SK-N-SH (cell line): ENCODE measurements at regions not wholly inside any gene's neighbourhood (a gene's known extent, or its start where the extent isn't known, plus 50 kb on each side); places are given as distances from the start of the nearest gene placed in this dataset.
A peak's percentile ranks its signal among the peaks of the same experiment; 100 is the strongest.

ENCODE experiments used
- CTCF ChIA-PET: fragments of 300-600, 350-600 bp; formaldehyde crosslinking; extraction: SDS; loops from one replicate; lab custom pipeline; 2021; lab: Yijun Ruan, JAX
- POLR2A ChIA-PET: fragments of 350-600 bp; sonication (Branson Sonifier 250); formaldehyde crosslinking; extraction: SDS; loops from one replicate; lab custom pipeline; 2020; ENCODE audit warnings: antibody characterized with exemption, inconsistent platforms; lab: Yijun Ruan, JAX
- DNase-seq: peaks from one replicate; pipeline ENCODE4 v3.0.0; 2012
- H2AFZ ChIP-seq: fragments of 200-600 bp; sonication (generic); 2 replicates; pipeline ENCODE4 v1.8.1; 2016; ENCODE audit warnings: antibody characterized with exemption, mild to moderate bottlenecking, low read depth
- H3F3A ChIP-seq: fragments of 200-600 bp; sonication (generic); replicated peaks from 2 replicates; pipeline ENCODE3; 2016; ENCODE audit warnings: antibody characterized with exemption, mild to moderate bottlenecking; ENCODE audit not compliant: insufficient read depth
- H3K27ac ChIP-seq, 2 experiments: fragments of 200-500 bp in 1 of 2; fragments of 200-600 bp in 1 of 2; sonication (Bioruptor generic) in 1 of 2; sonication (generic), shearing (Covaris generic) in 1 of 2; 2 replicates each; pipeline versions ENCODE4 v1.5.1 to v1.6.1; 2014 to 2016; ENCODE audit warnings: low read depth in 2 of 2, inconsistent platforms in 1 of 2, low read length in 1 of 2, mild to moderate bottlenecking in 1 of 2, mixed read lengths in 1 of 2
- H3K27me3 ChIP-seq: fragments of 200-600 bp; sonication (generic), shearing (Covaris generic); 2 replicates; pipeline ENCODE4 v1.6.1; 2016; ENCODE audit warnings: mixed run types; ENCODE audit not compliant: insufficient read depth
- H3K36me3 ChIP-seq, 2 experiments: fragments of 200-500 bp in 1 of 2; fragments of 200-600 bp in 1 of 2; sonication (Bioruptor generic) in 1 of 2; sonication (generic) in 1 of 2; replicated peaks in 1 of 2; 2 replicates each; pipeline versions ENCODE3 to v1.5.1; 2014 to 2016; ENCODE audit warnings: low read length in 1 of 2, mild to moderate bottlenecking in 1 of 2; ENCODE audit not compliant: insufficient read depth in 2 of 2, control insufficient read depth in 1 of 2
- H3K4me1 ChIP-seq, 2 experiments: fragments of 200-500 bp in 1 of 2; fragments of 200-600 bp in 1 of 2; sonication (Bioruptor generic) in 1 of 2; sonication (generic), shearing (Covaris generic) in 1 of 2; 2 replicates each; pipeline versions ENCODE4 v1.5.1 to v1.6.1; 2014 to 2016; ENCODE audit warnings: low read depth in 1 of 2, low read length in 1 of 2, mixed run types in 1 of 2; ENCODE audit not compliant: insufficient read depth in 2 of 2, control insufficient read depth in 1 of 2
- H3K4me2 ChIP-seq: fragments of 200-600 bp; sonication (generic), shearing (Covaris generic); 2 replicates; pipeline ENCODE4 v1.6.1; 2017; ENCODE audit warnings: mixed run types
- H3K4me3 ChIP-seq, 2 experiments: fragments of 200-500 bp in 1 of 2; fragments of 200-600 bp in 1 of 2; sonication (Bioruptor generic) in 1 of 2; sonication (generic), shearing (Covaris generic) in 1 of 2; 2 replicates each; pipeline versions ENCODE4 v1.5.1 to v1.8.1; 2014 to 2016; ENCODE audit warnings: low read depth in 2 of 2, inconsistent platforms in 1 of 2, low read length in 1 of 2, mild to moderate bottlenecking in 1 of 2, mixed read lengths in 1 of 2, moderate library complexity in 1 of 2
- H3K79me2 ChIP-seq: fragments of 200-600 bp; sonication (generic); 2 replicates; pipeline ENCODE4 v1.8.1; 2017; ENCODE audit warnings: mild to moderate bottlenecking; ENCODE audit not compliant: insufficient read depth
- H3K9ac ChIP-seq: fragments of 200-600 bp; sonication (generic); 2 replicates; pipeline ENCODE4 v1.6.1; 2017; ENCODE audit warnings: mixed run types
- H3K9me2 ChIP-seq: fragments of 200-600 bp; sonication (generic); 2 replicates; pipeline ENCODE4 v1.6.1; 2017; ENCODE audit warnings: mixed run types
- H3K9me3 ChIP-seq: fragments of 200-600 bp; sonication (generic); 2 replicates; pipeline ENCODE4 v1.6.1; 2017; ENCODE audit warnings: mixed run types, mild to moderate bottlenecking, moderate library complexity
- H4K20me1 ChIP-seq: fragments of 200-600 bp; sonication (generic); 2 replicates; pipeline ENCODE4 v1.6.1; 2017; ENCODE audit warnings: mild to moderate bottlenecking, mixed run types; ENCODE audit not compliant: insufficient read depth
- CHD2 ChIP-seq: fragments of 150-350 bp; IDR thresholded peaks from 2 replicates; pipeline ENCODE4 v1.6.1; 2018; ENCODE audit warnings: low read length; ENCODE audit not compliant: partially characterized antibody
- ELF1 ChIP-seq: IDR thresholded peaks from 2 replicates; pipeline ENCODE4 v1.4.0; 2012
- EZH2phosphoT487 ChIP-seq: fragments of 200-600 bp; sonication (generic); IDR thresholded peaks from 2 replicates; pipeline ENCODE4 v1.6.1; 2017; ENCODE audit warnings: low read depth, mixed run types, mild to moderate bottlenecking, antibody characterized with exemption, moderate library complexity, borderline replicate concordance
- FOSL2 ChIP-seq: IDR thresholded peaks from 2 replicates; pipeline ENCODE4 v1.4.0; 2012; ENCODE audit warnings: low read depth, mild to moderate bottlenecking, moderate library complexity, borderline replicate concordance
- FOXJ3 ChIP-seq: sonication (generic); formaldehyde crosslinking; IDR thresholded peaks from 2 replicates; pipeline ENCODE4 v1.5.1; 2020; ENCODE audit warnings: mild to moderate bottlenecking, missing genetic modification reagents
- FOXM1 ChIP-seq: IDR thresholded peaks from 2 replicates; pipeline ENCODE4 v1.4.0; 2012; ENCODE audit warnings: low read depth, mild to moderate bottlenecking
- GABPA ChIP-seq: IDR thresholded peaks from 2 replicates; pipeline ENCODE4 v1.4.0; 2012; ENCODE audit warnings: low read depth, mild to moderate bottlenecking
- GATA2 ChIP-seq: sonication (generic); formaldehyde crosslinking; IDR thresholded peaks from 2 replicates; pipeline ENCODE4 v1.5.0; 2020; ENCODE audit warnings: mild to moderate bottlenecking, missing genetic modification reagents
- MEF2A ChIP-seq: IDR thresholded peaks from 2 replicates; pipeline ENCODE4 v1.4.0; 2012; ENCODE audit warnings: low read depth, borderline replicate concordance
- MXI1 ChIP-seq: IDR thresholded peaks from 2 replicates; pipeline ENCODE4 v1.6.1; 2012; ENCODE audit warnings: mild to moderate bottlenecking, low read depth, low read length, improper control_type of control experiment
- NFIC ChIP-seq: IDR thresholded peaks from 2 replicates; pipeline ENCODE4 v1.4.0; 2012; ENCODE audit warnings: borderline replicate concordance
- POLR2AphosphoS5 ChIP-seq: IDR thresholded peaks from 2 replicates; pipeline ENCODE4 v1.6.1; 2012; ENCODE audit warnings: low read depth, low read length
- RAD21 ChIP-seq: IDR thresholded peaks from 2 replicates; pipeline ENCODE4 v1.6.1; 2012; ENCODE audit warnings: mild to moderate bottlenecking, low read length
- RFX5 ChIP-seq: IDR thresholded peaks from 2 replicates; pipeline ENCODE4 v1.6.1; 2012; ENCODE audit warnings: mild to moderate bottlenecking, improper control_type of control experiment, low read length
- RXRA ChIP-seq: IDR thresholded peaks from 2 replicates; pipeline ENCODE4 v1.4.0; 2012; ENCODE audit warnings: low read depth, mild to moderate bottlenecking, borderline replicate concordance
- SIN3A ChIP-seq: IDR thresholded peaks from 2 replicates; pipeline ENCODE4 v1.6.1; 2012; ENCODE audit warnings: low read depth, mild to moderate bottlenecking, low read length, moderate library complexity, borderline replicate concordance
- SMC3 ChIP-seq: IDR thresholded peaks from 2 replicates; pipeline ENCODE4 v1.6.1; 2012; ENCODE audit warnings: low read depth, low read length, improper control_type of control experiment
- TAF1 ChIP-seq: IDR thresholded peaks from 2 replicates; pipeline ENCODE4 v1.6.1; 2012; ENCODE audit warnings: low read depth, mild to moderate bottlenecking, low read length, moderate library complexity, borderline replicate concordance
- TCF12 ChIP-seq: IDR thresholded peaks from 2 replicates; pipeline ENCODE4 v1.4.0; 2012
- TEAD4 ChIP-seq: IDR thresholded peaks from 2 replicates; pipeline ENCODE4 v1.4.0; 2012; ENCODE audit warnings: mild to moderate bottlenecking, borderline replicate concordance; ENCODE audit not compliant: insufficient read depth
- USF1 ChIP-seq: IDR thresholded peaks from 2 replicates; pipeline ENCODE4 v1.4.0; 2012; ENCODE audit warnings: low read depth, borderline replicate concordance
- YY1 ChIP-seq: IDR thresholded peaks from 2 replicates; pipeline ENCODE4 v1.4.0; 2012; ENCODE audit warnings: low read depth, mild to moderate bottlenecking
- WGBS: methylation state at CpG from one replicate; pipeline ENCODE4 v1.1.6; 2017; ENCODE audit warnings: low lambda C conversion rate; 5-methylcytosine and 5-hydroxymethylcytosine counted together
- TF ChIP-seq, protein P1 (sequence below): fragments of 200-600 bp; sonication (generic); IDR thresholded peaks from 2 replicates; pipeline ENCODE4 v1.6.1; 2017; ENCODE audit warnings: antibody characterized with exemption, mild to moderate bottlenecking, moderate library complexity
- TF ChIP-seq, protein P2 (sequence below): IDR thresholded peaks from 2 replicates; pipeline ENCODE4 v1.4.0; 2012; ENCODE audit warnings: low read depth

DNA sequence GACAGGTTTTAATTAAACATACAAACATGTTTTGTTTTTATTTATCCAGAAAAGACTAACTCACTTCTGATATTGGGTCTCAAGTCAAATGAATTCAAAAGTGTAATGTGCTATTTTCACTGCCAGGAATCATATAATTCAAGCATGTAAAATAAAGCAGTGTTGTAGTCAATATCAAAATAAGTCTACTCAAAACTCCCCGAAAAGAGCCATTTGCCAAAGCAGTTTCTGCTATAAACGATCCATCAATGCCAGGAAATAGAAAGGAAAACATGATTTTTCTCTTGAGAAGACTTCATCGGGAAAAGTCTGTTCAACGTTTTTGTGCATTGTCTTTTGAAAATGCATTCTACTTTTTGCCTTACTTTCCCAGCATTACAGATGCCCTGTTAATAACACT is 633.3 kb downstream of the FAT4 start:
- Histone ChIP-seq H3K9me2 (no peaks in the 10 kb centered on the region; the same call in 1 of the 2 replicates), H3K79me2 (no peaks in the 10 kb centered on the region), H3K9ac (no peak overlapping the region), H3K9me3 (no peaks in the 10 kb centered on the region), H3K4me1 (no peaks in the 10 kb centered on the region; a peak in 1 of 4 replicates), H3K36me3 (no peaks in the 10 kb centered on the region), H2AFZ (no peak overlapping the region), H3K4me2 (no peak overlapping the region), H3K27ac (no peak overlapping the region), H4K20me1 (no peaks in the 10 kb centered on the region), H3F3A (peaks cover 5% of the 10 kb centered on the region), H3K27me3 (no peaks in the 10 kb centered on the region), H3K4me3 (no peak overlapping the region)
- CTCF ChIA-PET, result interaction anchor here (0.8 kb wide), 1 partner anchor 21 kb away, joined by 4 read pairs; no protein-coding TSS in a partner anchor
- TF ChIP-seq, protein P1, sequence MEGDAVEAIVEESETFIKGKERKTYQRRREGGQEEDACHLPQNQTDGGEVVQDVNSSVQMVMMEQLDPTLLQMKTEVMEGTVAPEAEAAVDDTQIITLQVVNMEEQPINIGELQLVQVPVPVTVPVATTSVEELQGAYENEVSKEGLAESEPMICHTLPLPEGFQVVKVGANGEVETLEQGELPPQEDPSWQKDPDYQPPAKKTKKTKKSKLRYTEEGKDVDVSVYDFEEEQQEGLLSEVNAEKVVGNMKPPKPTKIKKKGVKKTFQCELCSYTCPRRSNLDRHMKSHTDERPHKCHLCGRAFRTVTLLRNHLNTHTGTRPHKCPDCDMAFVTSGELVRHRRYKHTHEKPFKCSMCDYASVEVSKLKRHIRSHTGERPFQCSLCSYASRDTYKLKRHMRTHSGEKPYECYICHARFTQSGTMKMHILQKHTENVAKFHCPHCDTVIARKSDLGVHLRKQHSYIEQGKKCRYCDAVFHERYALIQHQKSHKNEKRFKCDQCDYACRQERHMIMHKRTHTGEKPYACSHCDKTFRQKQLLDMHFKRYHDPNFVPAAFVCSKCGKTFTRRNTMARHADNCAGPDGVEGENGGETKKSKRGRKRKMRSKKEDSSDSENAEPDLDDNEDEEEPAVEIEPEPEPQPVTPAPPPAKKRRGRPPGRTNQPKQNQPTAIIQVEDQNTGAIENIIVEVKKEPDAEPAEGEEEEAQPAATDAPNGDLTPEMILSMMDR, result no peak
- no peak for DNase-seq
- WGBS, result 76% methylated on average over 4 of the region's 4 CpGs
- POLR2A ChIA-PET, result no interaction called here

DNA sequence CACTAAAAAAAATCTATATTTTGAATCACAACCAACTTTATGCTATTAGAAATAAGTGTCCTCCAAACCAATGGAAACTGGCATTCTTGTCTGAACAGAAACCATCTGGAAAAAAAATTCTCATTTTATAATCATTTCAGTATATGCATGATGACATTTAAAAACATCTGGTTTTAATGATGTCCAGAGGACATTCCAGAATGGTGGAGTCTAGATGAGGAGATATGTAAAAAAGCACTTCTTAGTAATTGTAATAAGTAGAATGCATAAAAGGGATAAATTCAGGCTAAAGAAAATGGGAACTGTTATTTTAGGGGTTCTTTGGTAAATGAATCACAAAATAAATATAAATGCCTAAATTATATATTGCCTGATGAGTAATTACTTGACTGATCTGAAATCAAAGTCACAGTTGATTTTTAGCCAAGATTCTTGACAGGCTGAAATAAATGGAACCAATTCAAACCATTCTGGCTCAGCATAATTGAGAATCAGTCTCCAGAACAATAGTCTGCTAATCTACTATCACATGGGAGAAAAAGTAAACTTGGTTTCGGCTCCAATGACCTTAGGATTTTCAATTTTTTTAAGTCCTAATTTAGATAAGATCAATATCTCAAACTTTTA is 636.6 kb downstream of the FAT4 start:
- Histone ChIP-seq H3K36me3 (no peaks in the 10 kb centered on the region), H4K20me1 (no peaks in the 10 kb centered on the region), H3F3A (peaks cover 5% of the 10 kb centered on the region), H3K79me2 (no peaks in the 10 kb centered on the region), H3K9me3 (no peaks in the 10 kb centered on the region), H3K27me3 (no peaks in the 10 kb centered on the region), H3K4me2 (no peak overlapping the region), H3K9me2 (no peaks in the 10 kb centered on the region; the same call in 1 of the 2 replicates), H3K9ac (no peak overlapping the region), H2AFZ (no peak overlapping the region), H3K27ac (peak overlapping the region; percentile 40 to 85; a peak in 2 of 4 replicates), H3K4me1 (no peaks in the 10 kb centered on the region; a peak in 1 of 4 replicates), H3K4me3 (no peak overlapping the region)
- peak; percentile 18 for DNase-seq
- WGBS, result 40% methylated on average over 1 of the region's 1 CpG
- ChIA-PET CTCF (no interaction called here), POLR2A (no interaction called here)
- peak; percentile 99 for TF ChIP-seq TCF12
- TF ChIP-seq FOXM1, result peak; percentile 90
- TF ChIP-seq RFX5, result no peak
- peak; percentile 75 for TF ChIP-seq TEAD4
- TF ChIP-seq ELF1, result no peak
- TF ChIP-seq GABPA, result no peak
- TF ChIP-seq FOXJ3, result no peak
- TF ChIP-seq POLR2AphosphoS5, result peak; percentile 85
- TF ChIP-seq YY1, result no peak
- TF ChIP-seq RAD21, result no peak
- no peak for TF ChIP-seq TAF1
- TF ChIP-seq FOSL2, result peak; percentile 33; the same call in 1 of the 2 replicates
- peak; percentile 66 for TF ChIP-seq MEF2A
- TF ChIP-seq EZH2phosphoT487, result no peak
- peak; percentile 81; the same call in 1 of the 2 replicates for TF ChIP-seq NFIC
- TF ChIP-seq, protein P1, result no peak
- TF ChIP-seq USF1, result no peak
- TF ChIP-seq MXI1, result no peak
- TF ChIP-seq SIN3A, result no peak
- TF ChIP-seq, protein P2, sequence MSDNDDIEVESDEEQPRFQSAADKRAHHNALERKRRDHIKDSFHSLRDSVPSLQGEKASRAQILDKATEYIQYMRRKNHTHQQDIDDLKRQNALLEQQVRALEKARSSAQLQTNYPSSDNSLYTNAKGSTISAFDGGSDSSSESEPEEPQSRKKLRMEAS, result 0 out of 2 replicates have a peak, but pooled peaks have one; percentile 22
- TF ChIP-seq RXRA, result no peak; the same call in 1 of the 2 replicates
- TF ChIP-seq GATA2, result peak; percentile 55; the same call in 1 of the 2 replicates
- TF ChIP-seq CHD2, result no peak
- TF ChIP-seq SMC3, result no peak
